A673 (cell line): ENCODE measurements at regions not wholly inside any gene's neighbourhood (a gene's known extent, or its start where the extent isn't known, plus 50 kb on each side); places are given as distances from the start of the nearest gene placed in this dataset.

Experiments
- CTCF ChIP-seq: fragments of 300-800, 200-600 bp; sonication (generic); conservative IDR thresholded peaks from 2 replicates; pipeline ENCODE4 v1.5.1; 2017; ENCODE audit warnings: low read depth, mild to moderate bottlenecking, antibody characterized with exemption, low read length, moderate library complexity, mixed read lengths
- EZH2 ChIP-seq: fragments of 200-600 bp; sonication (generic); IDR thresholded peaks from 2 replicates; pipeline ENCODE4 v1.6.1; 2017; ENCODE audit warnings: borderline replicate concordance, low read depth, mild to moderate bottlenecking, mixed read lengths, antibody characterized with exemption, low read length; ENCODE audit not compliant: poor library complexity, severe bottlenecking

GRCh38 chr6:44697327-44697726 lies 309.8 kb downstream of the CDC5L start:
- TF ChIP-seq CTCF (no peak), EZH2 (no peak)
